Fibroblast of lung (primary cell): ENCODE measurements at regions not wholly inside any gene's neighbourhood (a gene's known extent, or its start where the extent isn't known, plus 50 kb on each side); places are given as distances from the start of the nearest gene placed in this dataset.

Experiments used
- EZH2 ChIP-seq: IDR thresholded peaks from 2 replicates; pipeline ENCODE4 v1.5.1; 2012; ENCODE audit warnings: low read length, control low read depth, mild to moderate bottlenecking; ENCODE audit errors: missing control alignments
- TF ChIP-seq, protein P1 (sequence below), 2 donors: IDR thresholded peaks in 1 of 2; conservative IDR thresholded peaks in 1 of 2; 1 replicate in 1 of 2; 2 replicates in 1 of 2; pipeline ENCODE4 v1.5.1; 2011 to 2012; ENCODE audit warnings: low read length in 2 of 2, control low read depth in 1 of 2, inconsistent platforms in 1 of 2, low read depth in 1 of 2, mild to moderate bottlenecking in 1 of 2

DNA sequence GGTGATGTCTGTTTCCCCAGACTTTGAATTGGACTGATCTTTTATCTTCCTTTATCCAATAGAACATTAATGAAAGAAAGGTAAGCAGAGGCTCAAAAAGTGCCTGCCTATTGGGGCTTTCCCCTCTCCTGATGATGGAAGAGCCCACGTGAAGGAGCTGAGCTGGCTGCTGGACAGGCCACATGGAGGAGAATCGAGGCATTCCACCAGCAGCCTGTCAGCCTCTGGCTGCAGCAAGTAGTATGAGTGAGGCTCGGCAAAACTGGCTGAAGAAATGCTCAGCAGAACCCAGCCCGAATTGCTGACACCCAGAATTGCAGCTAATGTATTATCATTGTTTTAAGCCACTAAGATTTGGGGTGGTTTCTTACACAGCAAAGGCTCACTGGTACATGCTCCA is 66.5 kb upstream of the STC2 start:
- TF ChIP-seq, protein P1, sequence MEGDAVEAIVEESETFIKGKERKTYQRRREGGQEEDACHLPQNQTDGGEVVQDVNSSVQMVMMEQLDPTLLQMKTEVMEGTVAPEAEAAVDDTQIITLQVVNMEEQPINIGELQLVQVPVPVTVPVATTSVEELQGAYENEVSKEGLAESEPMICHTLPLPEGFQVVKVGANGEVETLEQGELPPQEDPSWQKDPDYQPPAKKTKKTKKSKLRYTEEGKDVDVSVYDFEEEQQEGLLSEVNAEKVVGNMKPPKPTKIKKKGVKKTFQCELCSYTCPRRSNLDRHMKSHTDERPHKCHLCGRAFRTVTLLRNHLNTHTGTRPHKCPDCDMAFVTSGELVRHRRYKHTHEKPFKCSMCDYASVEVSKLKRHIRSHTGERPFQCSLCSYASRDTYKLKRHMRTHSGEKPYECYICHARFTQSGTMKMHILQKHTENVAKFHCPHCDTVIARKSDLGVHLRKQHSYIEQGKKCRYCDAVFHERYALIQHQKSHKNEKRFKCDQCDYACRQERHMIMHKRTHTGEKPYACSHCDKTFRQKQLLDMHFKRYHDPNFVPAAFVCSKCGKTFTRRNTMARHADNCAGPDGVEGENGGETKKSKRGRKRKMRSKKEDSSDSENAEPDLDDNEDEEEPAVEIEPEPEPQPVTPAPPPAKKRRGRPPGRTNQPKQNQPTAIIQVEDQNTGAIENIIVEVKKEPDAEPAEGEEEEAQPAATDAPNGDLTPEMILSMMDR (conservative IDR thresholded peaks at IDR 0.05 in 1 of 2, IDR thresholded peaks at IDR 0.05 in 1 of 2; ENCODE audit: low read depth in 1 of 2, low read length in 2 of 2), result no peak
- no peak for TF ChIP-seq EZH2
